ENCODE measurements at regions not wholly inside any gene's neighbourhood (a gene's known extent, or its start where the extent isn't known, plus 50 kb on each side); places are given as distances from the start of the nearest gene placed in this dataset.

- TF ChIP-seq CTCF (IDR thresholded peaks at IDR 0.05; ENCODE audit: low read length) (no peak), EZH2 (IDR thresholded peaks at IDR 0.05; ENCODE audit: borderline replicate concordance, low read length) (no peak)
These were observed 78.1 kb upstream of the FAM83B start for GRCh38 chr6:54768494-54768893.

Measured in OCI-LY1 (cell line).